B cell (primary cell): ENCODE measurements at regions not wholly inside any gene's neighbourhood (a gene's known extent, or its start where the extent isn't known, plus 50 kb on each side); places are given as distances from the start of the nearest gene placed in this dataset.

Experiments used
- CTCF ChIP-seq: fragments of 200-600 bp; IDR thresholded peaks from one replicate; pipeline ENCODE4 v1.8.0; 2022; ENCODE audit warnings: antibody characterized with exemption, mild to moderate bottlenecking
- EZH2 ChIP-seq: IDR thresholded peaks from 2 replicates; pipeline ENCODE4 v1.6.1; 2012; ENCODE audit warnings: borderline replicate concordance, low read depth, mild to moderate bottlenecking, moderate library complexity, low read length; ENCODE audit not compliant: insufficient read depth, poor library complexity, severe bottlenecking

- no peak for TF ChIP-seq CTCF
- no peak for TF ChIP-seq EZH2
Measured at GRCh38 chr3:109685084-109686079, 348.0 kb upstream of the DPPA4 start.
